ENCODE measurements at regions not wholly inside any gene's neighbourhood (a gene's known extent, or its start where the extent isn't known, plus 50 kb on each side); places are given as distances from the start of the nearest gene placed in this dataset.

DNA sequence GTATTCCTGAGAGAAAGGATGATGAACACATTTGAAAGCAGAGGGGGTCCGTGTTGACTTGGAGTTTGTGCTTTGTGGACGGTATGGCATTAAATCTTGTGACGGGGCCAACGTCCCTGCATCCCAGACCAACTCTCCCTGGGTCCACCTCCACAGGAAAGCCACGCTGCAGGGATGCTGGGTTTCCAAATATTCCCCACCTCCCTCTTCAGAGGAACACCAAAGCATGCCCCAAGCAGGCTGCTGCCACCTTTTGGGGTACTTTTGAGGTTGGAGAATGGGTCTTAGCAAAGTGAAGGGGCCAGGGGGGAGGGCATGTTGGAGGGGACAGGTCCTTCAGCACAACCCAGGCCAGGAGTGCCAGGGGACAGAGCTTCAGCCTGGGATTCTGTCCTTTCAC is 504.4 kb downstream of the TCERG1L start:
- ChIA-PET CTCF (ENCODE audit: unreplicated experiment) (no interaction called here), POLR2A (no interaction called here)
- intact Hi-C loops (cut with micrococcal nuclease; ENCODE audit: unreplicated experiment), result no loop called here

DNA sequence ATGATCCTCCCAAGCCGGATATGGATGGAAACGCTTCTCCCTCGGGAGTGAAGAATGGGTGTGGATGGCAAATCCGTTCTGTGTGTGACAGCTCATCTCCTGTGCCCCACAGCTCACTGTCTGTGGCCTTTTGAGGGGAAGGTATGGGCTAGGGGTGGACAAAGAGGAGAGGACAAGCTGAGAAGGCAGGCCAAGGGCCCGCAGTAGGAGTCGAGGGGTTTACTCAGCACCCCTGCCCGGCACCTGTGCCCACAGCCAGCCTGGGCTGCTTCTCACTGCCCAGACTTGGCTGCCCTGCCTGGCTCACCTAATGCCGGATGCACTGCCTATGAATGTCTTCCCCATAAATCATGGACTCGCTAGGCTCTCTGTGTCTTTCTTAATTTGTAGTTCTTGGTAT is 503.8 kb downstream of the TCERG1L start:
- H3K27ac ChIP-seq (ENCODE audit: low read depth, low read length, poor library complexity, severe bottlenecking), result no peak overlapping the region

More for the DNA sequence above, 504.4 kb downstream of the TCERG1L start:
- Histone ChIP-seq H3K4me2 (ENCODE audit: low read length) (no peak overlapping the region), H2AFZ (ENCODE audit: low read length) (no peak overlapping the region), H3K9me3 (ENCODE audit: low read length) (no peaks in the 10 kb centered on the region), H3K27ac (ENCODE audit: low read depth, low read length, poor library complexity, severe bottlenecking) (no peak overlapping the region), H3K9me2 (ENCODE audit: insufficient read depth, low read length) (no peaks in the 10 kb centered on the region), H3K36me3 (ENCODE audit: insufficient read depth, low read length) (no peaks in the 10 kb centered on the region), H3K4me3 (ENCODE audit: low read depth, low read length, poor library complexity, severe bottlenecking) (no peak overlapping the region), H4K20me1 (ENCODE audit: insufficient read depth, low read length) (no peaks in the 10 kb centered on the region), H3K79me2 (ENCODE audit: insufficient read depth, low read depth, low read length) (no peaks in the 10 kb centered on the region), H3K4me1 (ENCODE audit: insufficient read depth, low read length, poor library complexity, severe bottlenecking) (no peaks in the 10 kb centered on the region)
- DNase-seq (ENCODE audit: low spot score), result no peak
- no peak for TF ChIP-seq EZH2phosphoT487 (IDR thresholded peaks at IDR 0.05; ENCODE audit: borderline replicate concordance, low read depth, low read length)
- TF ChIP-seq, protein P1, sequence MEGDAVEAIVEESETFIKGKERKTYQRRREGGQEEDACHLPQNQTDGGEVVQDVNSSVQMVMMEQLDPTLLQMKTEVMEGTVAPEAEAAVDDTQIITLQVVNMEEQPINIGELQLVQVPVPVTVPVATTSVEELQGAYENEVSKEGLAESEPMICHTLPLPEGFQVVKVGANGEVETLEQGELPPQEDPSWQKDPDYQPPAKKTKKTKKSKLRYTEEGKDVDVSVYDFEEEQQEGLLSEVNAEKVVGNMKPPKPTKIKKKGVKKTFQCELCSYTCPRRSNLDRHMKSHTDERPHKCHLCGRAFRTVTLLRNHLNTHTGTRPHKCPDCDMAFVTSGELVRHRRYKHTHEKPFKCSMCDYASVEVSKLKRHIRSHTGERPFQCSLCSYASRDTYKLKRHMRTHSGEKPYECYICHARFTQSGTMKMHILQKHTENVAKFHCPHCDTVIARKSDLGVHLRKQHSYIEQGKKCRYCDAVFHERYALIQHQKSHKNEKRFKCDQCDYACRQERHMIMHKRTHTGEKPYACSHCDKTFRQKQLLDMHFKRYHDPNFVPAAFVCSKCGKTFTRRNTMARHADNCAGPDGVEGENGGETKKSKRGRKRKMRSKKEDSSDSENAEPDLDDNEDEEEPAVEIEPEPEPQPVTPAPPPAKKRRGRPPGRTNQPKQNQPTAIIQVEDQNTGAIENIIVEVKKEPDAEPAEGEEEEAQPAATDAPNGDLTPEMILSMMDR (conservative IDR thresholded peaks at IDR 0.05; ENCODE audit: low read length), result no peak
- BruUV-seq (replicated peaks), result no TSS peak

DNA sequence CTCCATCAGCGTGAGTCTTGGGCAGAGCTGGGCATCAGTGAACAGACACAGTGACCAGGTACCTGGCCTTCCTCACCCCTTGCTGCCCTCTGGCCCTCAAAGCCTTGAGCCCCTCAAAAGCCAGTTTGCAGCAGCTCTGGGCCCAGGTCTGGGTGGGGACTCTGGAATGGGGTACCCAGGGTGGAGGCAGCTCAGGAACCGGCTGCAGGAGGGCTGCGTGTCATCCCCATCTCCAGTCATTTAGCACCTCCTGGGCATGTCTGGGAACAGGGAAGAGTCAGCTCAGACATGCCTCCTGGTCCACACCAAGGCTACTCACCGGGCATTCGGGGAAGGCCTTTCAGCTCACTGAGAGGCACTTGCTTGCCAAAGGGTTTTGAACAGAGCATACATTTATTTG is 503.3 kb downstream of the TCERG1L start:
- H3K9me2 ChIP-seq (ENCODE audit: insufficient read depth, low read length), result no peaks in the 10 kb centered on the region
- no peaks in the 10 kb centered on the region for H3K9me3 ChIP-seq (ENCODE audit: low read length)
- intact Hi-C loops (cut with micrococcal nuclease; ENCODE audit: unreplicated experiment), result no loop called here
- H3K4me1 ChIP-seq (ENCODE audit: insufficient read depth, low read length, poor library complexity, severe bottlenecking), result no peaks in the 10 kb centered on the region
- no peak overlapping the region for H3K4me3 ChIP-seq (ENCODE audit: low read depth, low read length, poor library complexity, severe bottlenecking)
- ChIA-PET POLR2A (no interaction called here), CTCF (ENCODE audit: unreplicated experiment) (no interaction called here)
- no peak overlapping the region for H2AFZ ChIP-seq (ENCODE audit: low read length)
- no peaks in the 10 kb centered on the region for H4K20me1 ChIP-seq (ENCODE audit: insufficient read depth, low read length)
- H3K4me2 ChIP-seq (ENCODE audit: low read length), result no peak overlapping the region
- DNase-seq (ENCODE audit: low spot score), result no peak
- TF ChIP-seq, protein P1 (conservative IDR thresholded peaks at IDR 0.05; ENCODE audit: low read length), result no peak
- TF ChIP-seq EZH2phosphoT487 (IDR thresholded peaks at IDR 0.05; ENCODE audit: borderline replicate concordance, low read depth, low read length), result no peak
- no peaks in the 10 kb centered on the region for H3K36me3 ChIP-seq (ENCODE audit: insufficient read depth, low read length)
- H3K27ac ChIP-seq (ENCODE audit: low read depth, low read length, poor library complexity, severe bottlenecking), result no peak overlapping the region
- no peaks in the 10 kb centered on the region for H3K79me2 ChIP-seq (ENCODE audit: insufficient read depth, low read depth, low read length)
- no TSS peak for BruUV-seq (replicated peaks)

More for the DNA sequence above, 503.8 kb downstream of the TCERG1L start:
- intact Hi-C loops (cut with micrococcal nuclease; ENCODE audit: unreplicated experiment), result no loop called here
- CTCF ChIA-PET (ENCODE audit: unreplicated experiment), result no interaction called here
- no TSS peak for BruUV-seq (replicated peaks)
- POLR2A ChIA-PET, result no interaction called here
- Histone ChIP-seq H3K79me2 (ENCODE audit: insufficient read depth, low read depth, low read length) (no peaks in the 10 kb centered on the region), H2AFZ (ENCODE audit: low read length) (no peak overlapping the region), H3K36me3 (ENCODE audit: insufficient read depth, low read length) (no peaks in the 10 kb centered on the region), H3K4me1 (ENCODE audit: insufficient read depth, low read length, poor library complexity, severe bottlenecking) (no peaks in the 10 kb centered on the region), H3K9me3 (ENCODE audit: low read length) (no peaks in the 10 kb centered on the region), H3K9me2 (ENCODE audit: insufficient read depth, low read length) (no peaks in the 10 kb centered on the region), H3K4me2 (ENCODE audit: low read length) (no peak overlapping the region), H4K20me1 (ENCODE audit: insufficient read depth, low read length) (no peaks in the 10 kb centered on the region), H3K4me3 (ENCODE audit: low read depth, low read length, poor library complexity, severe bottlenecking) (no peak overlapping the region)
- TF ChIP-seq, protein P1 (conservative IDR thresholded peaks at IDR 0.05; ENCODE audit: low read length), result no peak
- no peak for TF ChIP-seq EZH2phosphoT487 (IDR thresholded peaks at IDR 0.05; ENCODE audit: borderline replicate concordance, low read depth, low read length)
- no peak for DNase-seq (ENCODE audit: low spot score)
